Epithelial cell of esophagus (primary cell): ENCODE measurements at regions not wholly inside any gene's neighbourhood (a gene's known extent, or its start where the extent isn't known, plus 50 kb on each side); places are given as distances from the start of the nearest gene placed in this dataset.

ENCODE experiments used
- DNase-seq: peaks from one replicate; pipeline ENCODE4 v3.0.0; 2010; ENCODE audit warnings: low read depth
- H3K4me3 ChIP-seq: 2 replicates; pipeline ENCODE4 v1.5.1; 2011; ENCODE audit warnings: mild to moderate bottlenecking, low read length, control low read depth
- TF ChIP-seq, protein P1 (sequence below): IDR thresholded peaks from 2 replicates; pipeline ENCODE4 v1.5.1; 2011; ENCODE audit warnings: low read depth, mild to moderate bottlenecking, low read length, control low read depth, inconsistent platforms; ENCODE audit not compliant: insufficient read depth; ENCODE audit errors: missing control alignments

DNA sequence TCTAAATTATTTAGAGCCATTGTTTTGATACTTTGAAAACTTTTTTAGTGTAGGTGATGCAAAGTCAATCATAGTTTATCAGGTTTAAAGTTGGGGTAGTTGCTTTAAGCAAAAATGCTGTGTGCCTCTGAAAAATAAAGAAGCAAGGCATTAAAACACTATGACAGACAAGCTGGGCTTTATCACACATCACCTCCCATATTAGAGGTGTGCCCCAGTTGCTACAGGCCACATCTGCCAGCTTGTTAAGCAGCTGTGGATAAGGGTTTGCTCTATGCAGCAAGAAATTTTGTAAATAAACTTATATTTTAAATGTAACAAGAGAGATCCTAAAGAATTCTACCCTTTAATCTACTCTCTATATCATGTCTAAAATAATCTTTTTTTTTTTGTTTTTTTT lies 255.8 kb downstream of the B3GLCT start:
- H3K4me3 ChIP-seq = no peak overlapping the region
- TF ChIP-seq, protein P1, sequence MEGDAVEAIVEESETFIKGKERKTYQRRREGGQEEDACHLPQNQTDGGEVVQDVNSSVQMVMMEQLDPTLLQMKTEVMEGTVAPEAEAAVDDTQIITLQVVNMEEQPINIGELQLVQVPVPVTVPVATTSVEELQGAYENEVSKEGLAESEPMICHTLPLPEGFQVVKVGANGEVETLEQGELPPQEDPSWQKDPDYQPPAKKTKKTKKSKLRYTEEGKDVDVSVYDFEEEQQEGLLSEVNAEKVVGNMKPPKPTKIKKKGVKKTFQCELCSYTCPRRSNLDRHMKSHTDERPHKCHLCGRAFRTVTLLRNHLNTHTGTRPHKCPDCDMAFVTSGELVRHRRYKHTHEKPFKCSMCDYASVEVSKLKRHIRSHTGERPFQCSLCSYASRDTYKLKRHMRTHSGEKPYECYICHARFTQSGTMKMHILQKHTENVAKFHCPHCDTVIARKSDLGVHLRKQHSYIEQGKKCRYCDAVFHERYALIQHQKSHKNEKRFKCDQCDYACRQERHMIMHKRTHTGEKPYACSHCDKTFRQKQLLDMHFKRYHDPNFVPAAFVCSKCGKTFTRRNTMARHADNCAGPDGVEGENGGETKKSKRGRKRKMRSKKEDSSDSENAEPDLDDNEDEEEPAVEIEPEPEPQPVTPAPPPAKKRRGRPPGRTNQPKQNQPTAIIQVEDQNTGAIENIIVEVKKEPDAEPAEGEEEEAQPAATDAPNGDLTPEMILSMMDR = no peak
- no peak for DNase-seq

DNA sequence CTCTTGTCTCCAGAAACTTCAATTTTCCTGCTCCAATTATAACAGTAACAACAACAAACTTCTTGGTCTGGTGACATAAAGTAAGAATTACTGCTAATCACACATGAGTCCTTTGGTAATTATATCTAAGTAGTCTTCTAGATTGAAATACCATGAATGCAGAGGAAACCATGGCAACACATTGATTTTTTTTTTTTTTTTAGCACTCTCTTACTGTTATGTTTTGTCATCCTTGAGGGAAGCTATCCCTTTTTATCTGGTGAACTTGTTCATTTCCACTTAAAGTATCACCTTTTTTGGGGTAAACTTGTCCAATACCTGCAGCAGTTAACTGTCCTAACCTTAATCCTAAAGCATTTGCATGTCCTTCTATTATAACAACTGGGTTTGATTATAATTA lies 256.3 kb downstream of the B3GLCT start:
- no peak overlapping the region for H3K4me3 ChIP-seq
- TF ChIP-seq, protein P1 = no peak
- no peak for DNase-seq

DNA sequence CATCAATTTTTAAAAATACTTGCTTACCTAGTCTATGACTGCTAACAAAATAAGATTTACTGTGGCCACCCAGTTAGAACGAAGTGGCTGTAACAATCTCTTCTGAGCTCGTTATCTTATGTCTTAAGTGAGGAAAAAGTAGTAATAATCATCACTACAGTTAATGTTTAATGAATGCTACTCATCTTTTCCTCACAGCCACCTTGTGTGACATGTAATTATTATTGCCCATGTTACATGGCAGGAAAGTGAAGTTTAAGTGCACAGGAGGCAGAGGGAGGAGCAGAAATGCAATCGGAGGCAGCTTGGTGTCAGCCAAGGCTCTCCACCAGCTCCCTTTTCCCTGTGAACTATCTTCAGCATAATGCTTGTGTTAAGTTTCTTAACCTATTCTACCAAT lies 260.3 kb downstream of the B3GLCT start:
- TF ChIP-seq, protein P1 = no peak

DNA sequence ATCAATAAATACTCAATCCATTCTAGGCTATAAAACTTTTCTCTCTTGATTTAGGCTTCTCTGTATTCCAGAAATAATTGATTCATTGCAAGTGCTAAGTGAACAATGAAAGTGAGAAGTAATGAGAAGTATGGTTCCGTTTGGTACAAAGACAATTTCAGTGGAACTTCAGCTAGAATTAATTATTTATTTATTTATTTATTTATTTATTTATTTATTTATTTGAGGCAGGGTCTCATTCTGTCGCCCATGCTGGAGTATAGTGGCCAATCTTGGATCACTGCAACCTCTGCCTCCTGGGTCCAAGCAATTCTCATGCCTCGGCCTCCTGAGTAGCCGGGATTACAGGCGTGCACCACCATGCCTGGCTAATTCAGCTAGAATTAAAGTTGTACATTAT lies 262.1 kb downstream of the B3GLCT start:
- no peak for DNase-seq
- no peak overlapping the region for H3K4me3 ChIP-seq
- TF ChIP-seq, protein P1 = no peak

More for the DNA sequence above, 260.3 kb downstream of the B3GLCT start:
- no peak for DNase-seq
- H3K4me3 ChIP-seq = no peak overlapping the region

DNA sequence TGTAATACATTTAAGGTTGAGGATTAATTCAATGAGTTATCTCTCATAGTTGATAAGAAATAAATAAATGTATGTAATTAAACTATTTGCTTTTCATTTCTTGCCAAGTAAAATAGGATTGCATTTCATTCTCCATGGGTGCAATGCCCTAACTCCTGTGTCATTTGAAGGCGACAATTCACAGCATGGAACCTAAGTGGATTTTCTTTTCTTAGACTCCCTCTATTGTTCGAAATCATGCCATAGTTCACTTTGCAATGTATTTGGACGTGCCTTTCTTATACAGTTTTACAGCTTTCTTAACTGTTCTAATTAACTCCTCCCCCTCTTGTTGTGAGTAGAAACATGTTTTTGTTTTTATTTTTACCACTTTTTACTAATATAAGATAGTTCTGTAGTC lies 263.0 kb downstream of the B3GLCT start:
- no peak for DNase-seq
- no peak overlapping the region for H3K4me3 ChIP-seq
- TF ChIP-seq, protein P1 = no peak

DNA sequence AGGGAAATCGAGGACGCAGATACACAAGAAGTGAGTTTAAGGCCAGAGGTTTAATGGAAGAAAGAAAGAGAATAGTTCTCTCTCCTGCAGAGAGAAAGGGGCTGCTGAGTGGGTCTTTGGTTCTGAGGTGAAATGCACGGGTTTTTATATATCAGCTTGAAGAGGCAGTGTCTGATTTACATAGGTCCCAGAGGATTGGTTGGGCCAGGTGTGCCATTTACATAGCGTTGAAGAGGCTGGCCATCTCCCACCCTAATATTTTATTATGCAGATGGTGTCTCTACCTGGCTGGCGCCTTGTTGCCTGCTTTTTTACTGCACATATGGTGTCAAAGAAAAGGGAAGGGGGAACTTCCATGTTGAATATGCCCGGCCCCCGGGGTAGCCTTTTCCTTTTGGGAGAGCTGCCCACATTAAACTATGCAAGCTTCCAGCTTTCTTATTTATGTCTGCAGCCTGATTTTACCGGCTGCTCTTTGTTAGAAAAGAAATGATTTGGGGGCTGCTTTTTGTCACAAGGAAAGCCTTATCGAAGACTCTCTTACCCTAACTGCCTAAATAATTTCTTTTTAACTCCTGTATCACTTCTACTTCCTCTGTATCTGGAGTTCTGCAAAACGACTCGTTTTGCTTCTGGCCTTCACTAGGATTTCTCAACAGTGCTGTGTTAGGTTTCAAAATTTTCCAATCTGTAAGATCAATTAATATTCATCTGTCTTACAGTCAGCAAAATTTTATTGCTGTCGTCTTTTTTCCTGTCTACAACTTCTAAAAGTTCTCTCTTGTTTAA lies 268.5 kb downstream of the B3GLCT start:
- TF ChIP-seq, protein P1 = no peak
- no peak for DNase-seq
- H3K4me3 ChIP-seq = no peak overlapping the region

DNA sequence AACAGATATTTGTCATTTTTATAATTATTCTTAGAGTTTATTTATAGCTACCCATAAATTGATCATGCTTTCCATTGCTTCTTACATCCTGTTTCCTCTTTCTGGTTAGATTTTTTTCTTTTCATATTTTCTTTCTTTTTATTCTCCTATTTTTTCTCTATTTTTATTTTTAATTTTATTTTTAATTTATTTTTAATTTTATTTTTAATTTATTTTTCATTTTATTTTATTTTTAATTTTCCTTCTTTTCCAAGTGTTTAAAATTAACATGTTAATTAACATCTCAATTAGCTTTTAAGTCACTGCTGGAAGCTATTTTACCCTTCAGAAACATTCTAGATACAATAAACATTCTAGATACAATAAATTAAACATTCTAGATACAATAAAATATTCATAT lies 269.6 kb downstream of the B3GLCT start:
- DNase-seq = no peak
- TF ChIP-seq, protein P1 = no peak
- H3K4me3 ChIP-seq = no peak overlapping the region
